SK-N-SH (cell line): ENCODE measurements at regions not wholly inside any gene's neighbourhood (a gene's known extent, or its start where the extent isn't known, plus 50 kb on each side); places are given as distances from the start of the nearest gene placed in this dataset.

Source experiments
- CHD2 ChIP-seq: fragments of 150-350 bp; IDR thresholded peaks from 2 replicates; pipeline ENCODE4 v1.6.1; 2018; ENCODE audit warnings: low read length; ENCODE audit not compliant: partially characterized antibody
- CTCF ChIP-seq: fragments of 200-600 bp; sonication (generic); IDR thresholded peaks from 2 replicates; pipeline ENCODE4 v1.6.1; 2017; ENCODE audit warnings: antibody characterized with exemption, mild to moderate bottlenecking, moderate library complexity
- EP300 ChIP-seq, 2 experiments: IDR thresholded peaks; 2 replicates each; pipeline versions ENCODE4 v1.4.0 to v1.6.1; 2012; ENCODE audit warnings: borderline replicate concordance in 1 of 2, low read depth in 1 of 2, low read length in 1 of 2
- NRF1 ChIP-seq: IDR thresholded peaks from 2 replicates; pipeline ENCODE4 v1.6.1; 2012; ENCODE audit warnings: low read depth, mild to moderate bottlenecking, low read length
- PBX3 ChIP-seq: IDR thresholded peaks from 2 replicates; pipeline ENCODE4; 2012
- RAD21 ChIP-seq: IDR thresholded peaks from 2 replicates; pipeline ENCODE4 v1.6.1; 2012; ENCODE audit warnings: mild to moderate bottlenecking, low read length
- RCOR1 ChIP-seq: fragments of 150-350 bp; IDR thresholded peaks from 2 replicates; pipeline ENCODE4 v1.6.1; 2017; ENCODE audit warnings: antibody characterized with exemption, low read length
- TAF1 ChIP-seq: IDR thresholded peaks from 2 replicates; pipeline ENCODE4 v1.6.1; 2012; ENCODE audit warnings: low read depth, mild to moderate bottlenecking, low read length, moderate library complexity, borderline replicate concordance
- USF1 ChIP-seq: IDR thresholded peaks from 2 replicates; pipeline ENCODE4 v1.4.0; 2012; ENCODE audit warnings: low read depth, borderline replicate concordance
- USF2 ChIP-seq: fragments of 150-350 bp; IDR thresholded peaks from 2 replicates; pipeline ENCODE4 v1.6.1; 2017; ENCODE audit warnings: antibody characterized with exemption, low read length, low read depth, borderline replicate concordance
- ZBTB33 ChIP-seq: IDR thresholded peaks from 2 replicates; pipeline ENCODE4 v1.4.0; 2012; ENCODE audit warnings: low read depth, borderline replicate concordance

- TF ChIP-seq TAF1: no peak
- TF ChIP-seq RCOR1: peak; percentile 76
- TF ChIP-seq USF2: no peak
- TF ChIP-seq CTCF: no peak
- TF ChIP-seq USF1: no peak
- TF ChIP-seq NRF1: no peak
- peak; percentile 65 for TF ChIP-seq CHD2
- TF ChIP-seq RAD21: peak; percentile 19; the same call in 1 of the 2 replicates
- no peak for TF ChIP-seq ZBTB33
- TF ChIP-seq EP300 (IDR thresholded peaks at IDR 0.05; ENCODE audit: borderline replicate concordance in 1 of 2, low read depth in 1 of 2, low read length in 1 of 2): peak; percentile 48 to 83; a peak in 3 of 4 replicates
- peak; percentile 67 for TF ChIP-seq PBX3
These were observed 115.0 kb downstream of the TSEN15 start for GRCh38 chr1:184166485-184166884.
